Rectal smooth muscle tissue (tissue), 1 donor: ENCODE measurements at regions not wholly inside any gene's neighbourhood (a gene's known extent, or its start where the extent isn't known, plus 50 kb on each side); places are given as distances from the start of the nearest gene placed in this dataset.

ENCODE experiments used
- H3K27ac ChIP-seq: one replicate; pipeline ENCODE4 v1.7.0; 2013; ENCODE audit warnings: low read depth, low read length, inconsistent platforms
- H3K27me3 ChIP-seq: one replicate; pipeline ENCODE4 v1.7.0; 2013; ENCODE audit warnings: low read length; ENCODE audit not compliant: control insufficient read depth, insufficient read depth
- H3K36me3 ChIP-seq: one replicate; pipeline ENCODE4 v1.7.0; 2013; ENCODE audit warnings: low read length; ENCODE audit not compliant: control insufficient read depth, insufficient read depth
- H3K4me1 ChIP-seq: one replicate; pipeline ENCODE4 v1.7.0; 2013; ENCODE audit warnings: low read length; ENCODE audit not compliant: control insufficient read depth, insufficient read depth
- H3K4me3 ChIP-seq: one replicate; pipeline ENCODE4 v1.7.0; 2013; ENCODE audit warnings: low read length
- H3K9ac ChIP-seq: one replicate; pipeline ENCODE4 v1.7.0; 2013; ENCODE audit warnings: low read length

DNA sequence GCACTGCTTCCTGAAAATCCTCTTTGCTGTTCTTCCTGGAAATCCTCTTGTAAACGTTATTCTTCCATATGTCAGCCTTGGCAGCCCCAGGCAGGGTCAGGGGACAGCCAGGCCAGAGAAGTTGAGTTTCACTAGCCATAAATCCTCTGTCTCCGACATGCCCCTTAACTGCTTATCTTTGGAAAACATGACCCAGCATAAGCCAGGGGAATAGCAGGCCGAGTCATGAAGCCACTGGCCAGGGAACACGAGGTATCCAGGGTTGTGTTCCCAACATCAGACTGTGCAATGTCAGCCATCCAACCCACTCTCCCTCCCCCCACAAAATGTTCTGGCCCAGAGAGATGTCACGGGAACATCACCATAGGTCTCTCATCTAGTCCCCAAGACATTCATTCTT is 453.9 kb downstream of the MED13L start:
- H3K27ac ChIP-seq: no peak overlapping the region
- H3K4me1 ChIP-seq: no peaks in the 10 kb centered on the region
- no peak overlapping the region for H3K4me3 ChIP-seq
- H3K9ac ChIP-seq: no peak overlapping the region
- no peaks in the 10 kb centered on the region for H3K36me3 ChIP-seq
- H3K27me3 ChIP-seq: no peaks in the 10 kb centered on the region

DNA sequence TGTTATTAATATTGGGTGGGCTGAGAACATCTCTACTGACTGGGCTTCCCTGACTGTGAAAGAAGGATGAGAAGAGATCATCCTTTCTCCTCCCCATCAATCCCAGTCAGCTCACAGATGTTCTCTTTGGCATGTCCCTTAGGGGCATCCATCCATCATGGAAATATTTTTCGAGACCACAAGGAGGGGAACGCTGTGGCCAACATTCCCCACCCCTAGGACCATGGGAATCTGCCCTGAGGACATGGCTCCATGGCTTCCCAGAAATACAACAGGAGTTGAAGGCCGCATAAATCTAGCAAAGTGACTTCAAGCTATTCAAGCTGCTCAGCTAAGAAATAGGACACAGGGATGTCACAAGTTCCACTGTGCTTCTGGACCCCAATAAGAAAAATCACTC is 456.8 kb downstream of the MED13L start:
- Histone ChIP-seq H3K27me3 (no peaks in the 10 kb centered on the region), H3K4me1 (no peaks in the 10 kb centered on the region), H3K27ac (no peak overlapping the region), H3K4me3 (no peak overlapping the region), H3K9ac (no peak overlapping the region), H3K36me3 (no peaks in the 10 kb centered on the region)

- Histone ChIP-seq H3K36me3 (no peaks in the 10 kb centered on the region), H3K27ac (no peak overlapping the region), H3K4me1 (no peaks in the 10 kb centered on the region), H3K27me3 (no peaks in the 10 kb centered on the region), H3K4me3 (no peak overlapping the region), H3K9ac (no peak overlapping the region)
These were observed 458.5 kb downstream of the MED13L start for GRCh38 chr12:115818973-115819372.

- H3K4me1 ChIP-seq: no peaks in the 10 kb centered on the region
- H3K36me3 ChIP-seq: no peaks in the 10 kb centered on the region
- no peak overlapping the region for H3K4me3 ChIP-seq
- no peak overlapping the region for H3K27ac ChIP-seq
- H3K27me3 ChIP-seq: no peaks in the 10 kb centered on the region
- no peak overlapping the region for H3K9ac ChIP-seq
These were observed 460.1 kb downstream of the MED13L start for GRCh38 chr12:115817389-115817788.

DNA sequence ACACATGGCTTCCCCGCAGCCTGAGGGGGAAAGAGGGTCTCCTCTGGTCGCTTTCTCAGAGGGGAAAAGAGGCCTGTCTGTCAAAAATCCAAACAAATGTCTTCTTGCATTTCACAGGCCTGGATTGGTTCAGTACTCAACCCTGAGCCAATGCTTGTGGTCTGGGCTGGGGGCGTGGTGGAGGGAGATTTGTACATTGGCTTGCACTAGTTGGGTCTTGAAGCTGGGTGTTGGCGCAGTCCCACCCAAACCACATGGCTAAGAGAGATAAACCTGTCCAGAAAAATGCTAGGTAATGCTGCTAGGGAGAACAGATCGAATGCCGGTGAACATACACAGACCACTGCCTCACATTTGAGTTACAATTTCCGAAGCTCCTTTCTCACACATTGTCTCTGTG is 461.6 kb downstream of the MED13L start:
- no peaks in the 10 kb centered on the region for H3K4me1 ChIP-seq
- no peak overlapping the region for H3K4me3 ChIP-seq
- no peak overlapping the region for H3K27ac ChIP-seq
- no peaks in the 10 kb centered on the region for H3K36me3 ChIP-seq
- H3K27me3 ChIP-seq: no peaks in the 10 kb centered on the region
- H3K9ac ChIP-seq: no peak overlapping the region

GRCh38 chr12:115813256-115813655 is 464.2 kb downstream of the MED13L start:
- H3K9ac ChIP-seq: no peak overlapping the region
- no peaks in the 10 kb centered on the region for H3K36me3 ChIP-seq
- H3K27ac ChIP-seq: no peak overlapping the region
- H3K4me3 ChIP-seq: no peak overlapping the region
- no peaks in the 10 kb centered on the region for H3K27me3 ChIP-seq
- H3K4me1 ChIP-seq: no peaks in the 10 kb centered on the region

DNA sequence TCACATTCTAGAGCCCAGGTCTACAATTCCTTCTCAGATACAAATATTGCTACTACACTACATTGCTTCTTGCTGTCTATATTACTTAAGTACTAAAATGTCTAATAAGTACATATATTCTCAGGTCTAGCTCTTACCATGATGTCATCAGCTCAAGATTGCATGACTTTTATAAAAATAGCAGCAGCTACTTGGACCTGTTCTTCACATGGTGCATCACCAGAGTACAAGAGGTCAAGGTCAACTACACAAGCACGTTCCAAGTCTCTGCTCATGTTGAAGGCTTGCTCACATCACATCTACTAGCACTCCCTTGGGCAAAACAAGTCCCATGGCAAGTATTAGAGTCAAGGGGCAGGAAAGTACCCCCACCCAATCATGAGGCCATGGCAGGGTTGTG is 465.6 kb downstream of the MED13L start:
- Histone ChIP-seq H3K4me1 (no peaks in the 10 kb centered on the region), H3K9ac (no peak overlapping the region), H3K4me3 (no peak overlapping the region), H3K27ac (no peak overlapping the region), H3K36me3 (no peaks in the 10 kb centered on the region), H3K27me3 (no peaks in the 10 kb centered on the region)

- H3K9ac ChIP-seq: no peak overlapping the region
- no peaks in the 10 kb centered on the region for H3K27me3 ChIP-seq
- H3K4me1 ChIP-seq: no peaks in the 10 kb centered on the region
- no peak overlapping the region for H3K4me3 ChIP-seq
- no peaks in the 10 kb centered on the region for H3K36me3 ChIP-seq
- no peak overlapping the region for H3K27ac ChIP-seq
These were observed 466.4 kb downstream of the MED13L start for GRCh38 chr12:115811045-115811444.

- H3K27ac ChIP-seq: no peak overlapping the region
- no peak overlapping the region for H3K9ac ChIP-seq
- H3K36me3 ChIP-seq: no peaks in the 10 kb centered on the region
- no peaks in the 10 kb centered on the region for H3K27me3 ChIP-seq
- H3K4me1 ChIP-seq: no peaks in the 10 kb centered on the region
- H3K4me3 ChIP-seq: no peak overlapping the region
These were observed 467.2 kb downstream of the MED13L start for GRCh38 chr12:115810122-115810901.

- no peaks in the 10 kb centered on the region for H3K27me3 ChIP-seq
- no peaks in the 10 kb centered on the region for H3K36me3 ChIP-seq
- H3K27ac ChIP-seq: no peak overlapping the region
- no peak overlapping the region for H3K9ac ChIP-seq
- H3K4me3 ChIP-seq: no peak overlapping the region
- no peaks in the 10 kb centered on the region for H3K4me1 ChIP-seq
These were observed 471.5 kb downstream of the MED13L start for GRCh38 chr12:115806000-115806399.

DNA sequence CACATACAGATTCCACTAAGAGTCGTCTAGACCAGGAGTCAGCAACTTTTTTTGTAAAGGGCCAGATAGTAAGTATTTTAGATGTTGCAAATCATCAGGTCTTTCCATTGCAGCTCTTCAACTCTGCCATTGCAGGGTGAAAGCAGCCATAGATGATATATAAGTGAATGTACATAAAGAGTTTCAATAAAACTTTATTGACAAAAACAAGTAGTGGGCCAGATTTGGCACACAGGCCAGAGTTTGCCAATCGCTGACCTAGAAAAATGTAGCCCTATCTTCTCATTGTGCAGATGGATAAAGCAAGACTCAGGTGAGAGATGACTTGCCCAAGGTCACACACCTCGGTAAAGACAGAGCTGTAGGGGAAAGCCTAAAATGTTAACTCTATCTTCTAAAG is 474.7 kb downstream of the MED13L start:
- no peaks in the 10 kb centered on the region for H3K36me3 ChIP-seq
- no peaks in the 10 kb centered on the region for H3K27me3 ChIP-seq
- H3K4me3 ChIP-seq: no peak overlapping the region
- no peaks in the 10 kb centered on the region for H3K4me1 ChIP-seq
- no peak overlapping the region for H3K27ac ChIP-seq
- no peak overlapping the region for H3K9ac ChIP-seq

DNA sequence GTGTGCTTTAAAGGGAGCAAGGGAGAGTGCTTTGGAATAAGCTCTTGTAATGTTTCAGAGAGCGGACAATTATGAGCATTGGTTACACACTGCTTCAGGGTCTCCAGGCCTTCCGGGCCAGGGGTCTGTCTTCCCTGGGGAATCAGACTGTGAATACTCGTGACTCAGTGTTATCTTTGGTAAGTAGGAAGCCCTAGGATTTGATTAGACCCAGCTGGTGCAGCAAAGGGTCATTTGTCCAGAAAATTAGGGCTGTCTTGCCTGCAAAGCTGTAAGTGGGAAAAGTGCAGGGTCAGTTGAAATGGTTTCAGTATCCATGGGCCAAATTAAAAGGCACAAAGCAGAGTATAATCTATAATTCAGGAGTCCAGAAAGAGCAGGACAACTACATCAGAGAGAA is 475.6 kb downstream of the MED13L start:
- no peaks in the 10 kb centered on the region for H3K4me1 ChIP-seq
- no peak overlapping the region for H3K9ac ChIP-seq
- no peak overlapping the region for H3K4me3 ChIP-seq
- no peak overlapping the region for H3K27ac ChIP-seq
- H3K27me3 ChIP-seq: no peaks in the 10 kb centered on the region
- no peaks in the 10 kb centered on the region for H3K36me3 ChIP-seq

- no peaks in the 10 kb centered on the region for H3K36me3 ChIP-seq
- no peaks in the 10 kb centered on the region for H3K4me1 ChIP-seq
- H3K4me3 ChIP-seq: no peak overlapping the region
- H3K27ac ChIP-seq: no peak overlapping the region
- no peak overlapping the region for H3K9ac ChIP-seq
- no peaks in the 10 kb centered on the region for H3K27me3 ChIP-seq
These were observed 477.9 kb downstream of the MED13L start for GRCh38 chr12:115799610-115800009.
